ENCODE measurements at regions not wholly inside any gene's neighbourhood (a gene's known extent, or its start where the extent isn't known, plus 50 kb on each side); places are given as distances from the start of the nearest gene placed in this dataset.

- TF ChIP-seq CTCF (IDR thresholded peaks at IDR 0.05; ENCODE audit: low read depth, low read length): peak; percentile 77
- TF ChIP-seq EZH2phosphoT487 (IDR thresholded peaks at IDR 0.05; ENCODE audit: low read depth): no peak
Observed at GRCh38 chr7:55641273-55641691, 69.0 kb upstream of the VOPP1 start.
